ENCODE measurements at regions not wholly inside any gene's neighbourhood (a gene's known extent, or its start where the extent isn't known, plus 50 kb on each side); places are given as distances from the start of the nearest gene placed in this dataset.

DNA sequence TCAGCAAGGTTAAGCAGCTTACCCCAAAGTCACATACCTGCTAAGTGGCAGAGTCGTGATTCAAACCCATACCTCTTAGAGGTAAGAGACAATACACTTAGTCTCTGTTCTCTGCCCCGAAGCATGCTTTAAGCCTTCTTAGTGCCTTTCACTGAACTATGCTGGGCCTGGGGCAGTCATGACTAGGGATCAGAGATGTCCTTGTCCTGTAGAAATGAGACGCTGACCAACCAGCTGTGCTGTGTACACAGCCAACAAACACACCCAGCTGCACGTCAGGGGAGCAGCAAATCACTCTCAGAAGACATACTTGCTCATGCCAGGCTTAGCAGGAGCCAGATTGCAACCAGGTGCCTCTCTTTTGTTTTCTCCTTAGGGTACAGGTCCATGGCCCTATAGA, 255.7 kb downstream of the BUD13 start:
- intact Hi-C loops (cut with DNase I): no loop called here
- Histone ChIP-seq H3K4me1 (ENCODE audit: control insufficient read depth in 2 of 3, insufficient read depth in 2 of 3, low read depth in 1 of 3, low read length in 3 of 3) (no peaks in the 10 kb centered on the region), H3K27ac (ENCODE audit: low read depth in 2 of 2, low read length in 2 of 2) (no peak overlapping the region), H3K9me3 (ENCODE audit: control insufficient read depth in 2 of 3, insufficient read depth in 1 of 3, low read length in 3 of 3) (no peaks in the 10 kb centered on the region), H3K9ac (ENCODE audit: low read length in 3 of 3) (no peak overlapping the region), H3K36me3 (ENCODE audit: control insufficient read depth in 2 of 3, insufficient read depth in 3 of 3, low read length in 3 of 3) (no peaks in the 10 kb centered on the region), H3K4me3 (ENCODE audit: low read length in 3 of 3) (no peak overlapping the region), H3K27me3 (ENCODE audit: control insufficient read depth, insufficient read depth, low read length) (peaks cover 2% of the 10 kb centered on the region)
- no peak for FAIRE-seq
- TF ChIP-seq, protein P1, sequence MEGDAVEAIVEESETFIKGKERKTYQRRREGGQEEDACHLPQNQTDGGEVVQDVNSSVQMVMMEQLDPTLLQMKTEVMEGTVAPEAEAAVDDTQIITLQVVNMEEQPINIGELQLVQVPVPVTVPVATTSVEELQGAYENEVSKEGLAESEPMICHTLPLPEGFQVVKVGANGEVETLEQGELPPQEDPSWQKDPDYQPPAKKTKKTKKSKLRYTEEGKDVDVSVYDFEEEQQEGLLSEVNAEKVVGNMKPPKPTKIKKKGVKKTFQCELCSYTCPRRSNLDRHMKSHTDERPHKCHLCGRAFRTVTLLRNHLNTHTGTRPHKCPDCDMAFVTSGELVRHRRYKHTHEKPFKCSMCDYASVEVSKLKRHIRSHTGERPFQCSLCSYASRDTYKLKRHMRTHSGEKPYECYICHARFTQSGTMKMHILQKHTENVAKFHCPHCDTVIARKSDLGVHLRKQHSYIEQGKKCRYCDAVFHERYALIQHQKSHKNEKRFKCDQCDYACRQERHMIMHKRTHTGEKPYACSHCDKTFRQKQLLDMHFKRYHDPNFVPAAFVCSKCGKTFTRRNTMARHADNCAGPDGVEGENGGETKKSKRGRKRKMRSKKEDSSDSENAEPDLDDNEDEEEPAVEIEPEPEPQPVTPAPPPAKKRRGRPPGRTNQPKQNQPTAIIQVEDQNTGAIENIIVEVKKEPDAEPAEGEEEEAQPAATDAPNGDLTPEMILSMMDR (IDR thresholded peaks at IDR 0.05; ENCODE audit: borderline replicate concordance, extremely low read depth, insufficient read depth): no peak
- DNase-seq: no peak

DNA sequence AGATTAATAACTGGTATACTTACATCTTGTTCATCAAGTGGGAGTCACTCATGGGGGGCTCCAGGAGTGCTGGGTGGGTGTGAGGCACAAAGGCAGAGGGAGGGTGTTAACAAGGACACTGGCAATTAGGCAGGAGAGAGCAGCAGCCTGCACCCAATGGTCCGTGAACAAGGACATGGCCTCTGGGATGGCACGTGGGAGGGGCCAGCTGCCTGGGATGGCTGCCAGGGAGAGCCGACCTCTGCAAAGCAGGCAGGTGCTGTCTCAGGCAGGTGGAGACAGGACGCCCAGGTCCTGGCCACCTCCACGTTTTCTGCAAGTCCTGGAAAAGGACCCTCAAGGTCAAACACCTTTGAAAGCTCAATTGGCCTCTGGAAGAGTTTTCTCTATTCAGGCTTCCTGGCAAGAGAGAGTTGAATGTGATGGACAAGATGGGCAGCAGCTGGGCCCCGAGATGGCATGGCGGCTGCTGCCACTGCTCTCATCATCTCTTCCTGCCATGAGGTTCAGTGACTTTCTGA, 257.1 kb downstream of the BUD13 start:
- intact Hi-C loops (cut with DNase I): no loop called here
- FAIRE-seq (no peak), DNase-seq (peak in 4 of 5 donors; percentile 56 to 74 (median 68))

GRCh38 chr11:116513894-116514293, 258.9 kb downstream of the BUD13 start:
- no peak for FAIRE-seq
- H3K27me3 ChIP-seq (ENCODE audit: control insufficient read depth, insufficient read depth, low read length): peaks cover 2% of the 10 kb centered on the region

More for the DNA sequence above, 257.1 kb downstream of the BUD13 start:
- H3K4me3 ChIP-seq (ENCODE audit: low read length in 3 of 3): no peak overlapping the region
- no peak overlapping the region for H3K27ac ChIP-seq (ENCODE audit: low read depth in 2 of 2, low read length in 2 of 2)
- no peaks in the 10 kb centered on the region for H3K36me3 ChIP-seq (ENCODE audit: control insufficient read depth in 2 of 3, insufficient read depth in 3 of 3, low read length in 3 of 3)
- H3K9me3 ChIP-seq (ENCODE audit: control insufficient read depth in 2 of 3, insufficient read depth in 1 of 3, low read length in 3 of 3): no peaks in the 10 kb centered on the region
- no peaks in the 10 kb centered on the region for H3K4me1 ChIP-seq (ENCODE audit: control insufficient read depth in 2 of 3, insufficient read depth in 2 of 3, low read depth in 1 of 3, low read length in 3 of 3)
- TF ChIP-seq, protein P1 (IDR thresholded peaks at IDR 0.05; ENCODE audit: borderline replicate concordance, extremely low read depth, insufficient read depth): no peak
- peaks cover 2% of the 10 kb centered on the region for H3K27me3 ChIP-seq (ENCODE audit: control insufficient read depth, insufficient read depth, low read length)
- H3K9ac ChIP-seq (ENCODE audit: low read length in 3 of 3): no peak overlapping the region

More at GRCh38 chr11:116513894-116514293, 258.9 kb downstream of the BUD13 start:
- no peak overlapping the region for H3K4me3 ChIP-seq (ENCODE audit: low read length in 3 of 3)
- no peaks in the 10 kb centered on the region for H3K36me3 ChIP-seq (ENCODE audit: control insufficient read depth in 2 of 3, insufficient read depth in 3 of 3, low read length in 3 of 3)
- no peaks in the 10 kb centered on the region for H3K4me1 ChIP-seq (ENCODE audit: control insufficient read depth in 2 of 3, insufficient read depth in 2 of 3, low read depth in 1 of 3, low read length in 3 of 3)
- H3K27ac ChIP-seq (ENCODE audit: low read depth in 2 of 2, low read length in 2 of 2): no peak overlapping the region
- intact Hi-C loops (cut with DNase I): no loop called here
- peak in 2 of 5 donors; percentile 34 to 46 for DNase-seq
- no peaks in the 10 kb centered on the region for H3K9me3 ChIP-seq (ENCODE audit: control insufficient read depth in 2 of 3, insufficient read depth in 1 of 3, low read length in 3 of 3)
- no peak overlapping the region for H3K9ac ChIP-seq (ENCODE audit: low read length in 3 of 3)
- TF ChIP-seq, protein P1 (IDR thresholded peaks at IDR 0.05; ENCODE audit: borderline replicate concordance, extremely low read depth, insufficient read depth): peak; percentile 18
